COR-L47 (cell line): ENCODE measurements at regions not wholly inside any gene's neighbourhood (a gene's known extent, or its start where the extent isn't known, plus 50 kb on each side); places are given as distances from the start of the nearest gene placed in this dataset.

ENCODE experiments used
- DNase-seq: peaks from one replicate; lab custom pipeline; 2025; lab: John Stamatoyannopoulos, UW

- DNase-seq = no peak
These were observed 60.9 kb upstream of the CCBE1 start for GRCh38 chr18:59758106-59758505.

GRCh38 chr18:59752666-59753065 lies 55.4 kb upstream of the CCBE1 start:
- no peak for DNase-seq

- DNase-seq = no peak
These were observed 54.0 kb upstream of the CCBE1 start for GRCh38 chr18:59751186-59751585.

GRCh38 chr18:59748628-59749360 lies 51.6 kb upstream of the CCBE1 start:
- DNase-seq = no peak
